Neural cell (in vitro differentiated cells): ENCODE measurements at regions not wholly inside any gene's neighbourhood (a gene's known extent, or its start where the extent isn't known, plus 50 kb on each side); places are given as distances from the start of the nearest gene placed in this dataset.

ENCODE experiments used
- H2AFZ ChIP-seq: fragments of 200-600, 300-800 bp; sonication (generic), shearing (Covaris generic); 2 replicates; pipeline ENCODE4 v1.6.0; 2014; ENCODE audit warnings: low read depth, mild to moderate bottlenecking, antibody characterized with exemption, low read length, moderate library complexity
- H3F3A ChIP-seq: fragments of 200-600 bp; shearing (Covaris generic); 2 replicates; pipeline ENCODE4 v1.6.1; 2016; ENCODE audit warnings: mild to moderate bottlenecking, moderate library complexity, mixed read lengths, antibody characterized with exemption, low read length; ENCODE audit not compliant: insufficient read depth, poor library complexity, severe bottlenecking
- H3K27ac ChIP-seq: fragments of 200-600, 300-800 bp; sonication (generic), shearing (Covaris generic); 2 replicates; pipeline ENCODE4 v1.5.1; 2014; ENCODE audit warnings: mild to moderate bottlenecking, low read length, moderate library complexity
- H3K27me3 ChIP-seq: fragments of 300-800, 200-600 bp; sonication (generic), shearing (Covaris generic); 2 replicates; pipeline ENCODE4 v1.6.0; 2014; ENCODE audit warnings: mild to moderate bottlenecking, low read depth, low read length, moderate library complexity; ENCODE audit not compliant: insufficient read depth
- H3K36me3 ChIP-seq: fragments of 300-800, 200-600 bp; sonication (generic), shearing (Covaris generic); 2 replicates; pipeline ENCODE4 v1.5.1; 2014; ENCODE audit warnings: mild to moderate bottlenecking, antibody characterized with exemption, low read length, moderate library complexity; ENCODE audit not compliant: insufficient read depth
- H3K4me2 ChIP-seq: fragments of 300-800, 200-600 bp; sonication (generic), shearing (Covaris generic); 2 replicates; pipeline ENCODE4 v1.6.0; 2014; ENCODE audit warnings: mild to moderate bottlenecking, low read length
- H3K4me3 ChIP-seq: fragments of 300-800, 200-600 bp; sonication (generic), shearing (Covaris generic); 2 replicates; pipeline ENCODE4 v1.5.1; 2014; ENCODE audit warnings: mild to moderate bottlenecking, low read length, moderate library complexity
- H3K79me2 ChIP-seq: fragments of 200-600 bp; shearing (Covaris generic); replicated peaks from 2 replicates; pipeline ENCODE4 v1.6.0; 2014; ENCODE audit warnings: mild to moderate bottlenecking, low read length, moderate library complexity; ENCODE audit not compliant: insufficient read depth
- H3K9ac ChIP-seq: fragments of 300-800, 200-600 bp; sonication (generic), shearing (Covaris generic); 2 replicates; pipeline ENCODE4 v1.6.1; 2016; ENCODE audit warnings: mild to moderate bottlenecking, low read length, mixed read lengths
- H3K9me2 ChIP-seq: fragments of 200-600 bp; shearing (Covaris generic); 2 replicates; pipeline ENCODE4 v1.6.1; 2016; ENCODE audit warnings: mild to moderate bottlenecking, low read length, mixed read lengths; ENCODE audit not compliant: insufficient read depth
- H3K9me3 ChIP-seq: fragments of 200-600, 300-800 bp; sonication (generic), shearing (Covaris generic); 2 replicates; pipeline ENCODE4 v1.6.1; 2016; ENCODE audit warnings: mild to moderate bottlenecking, mixed run types, low read length, moderate library complexity, mixed read lengths
- H4K20me1 ChIP-seq: fragments of 200-600 bp; shearing (Covaris generic); 2 replicates; pipeline ENCODE4 v1.6.1; 2016; ENCODE audit warnings: mild to moderate bottlenecking, mixed run types; ENCODE audit not compliant: insufficient read depth
- EP300 ChIP-seq: fragments of 450-650 bp; conservative IDR thresholded peaks from 2 replicates; pipeline ENCODE4 v1.6.1; 2014; ENCODE audit warnings: antibody characterized with exemption, mild to moderate bottlenecking, moderate library complexity; ENCODE audit not compliant: poor library complexity, severe bottlenecking
- EZH2 ChIP-seq: fragments of 200-600, 300-800 bp; shearing (Covaris generic), sonication (generic); IDR thresholded peaks from 2 replicates; pipeline ENCODE4 v1.6.1; 2014; ENCODE audit warnings: antibody characterized with exemption, low read length, borderline replicate concordance, mild to moderate bottlenecking; ENCODE audit not compliant: insufficient read depth, poor library complexity, severe bottlenecking
- MXI1 ChIP-seq: fragments of 450-650 bp; conservative IDR thresholded peaks from 2 replicates; pipeline ENCODE4 v1.6.1; 2014; ENCODE audit warnings: antibody characterized with exemption, mild to moderate bottlenecking; ENCODE audit not compliant: poor library complexity, severe bottlenecking
- POLR2AphosphoS5 ChIP-seq: IDR thresholded peaks from 2 replicates; pipeline ENCODE4 v1.6.1; 2012
- RAD21 ChIP-seq: fragments of 450-650 bp; conservative IDR thresholded peaks from 2 replicates; pipeline ENCODE4 v1.6.1; 2014; ENCODE audit warnings: antibody characterized with exemption, mild to moderate bottlenecking, moderate library complexity
- REST ChIP-seq: IDR thresholded peaks from 2 replicates; pipeline ENCODE4 v1.6.1; 2012; ENCODE audit warnings: borderline replicate concordance
- SMC3 ChIP-seq: fragments of 450-650 bp; conservative IDR thresholded peaks from 2 replicates; pipeline ENCODE4 v1.6.1; 2014; ENCODE audit warnings: antibody characterized with exemption, mild to moderate bottlenecking, moderate library complexity; ENCODE audit not compliant: poor library complexity
- TAF1 ChIP-seq: IDR thresholded peaks from 2 replicates; pipeline ENCODE4 v1.6.1; 2012; ENCODE audit warnings: low read depth
- TF ChIP-seq, protein P1 (sequence below): fragments of 450-650 bp; IDR thresholded peaks from 2 replicates; pipeline ENCODE4 v1.5.1; 2014; ENCODE audit warnings: antibody characterized with exemption, mild to moderate bottlenecking, moderate library complexity; ENCODE audit not compliant: poor library complexity, severe bottlenecking

DNA sequence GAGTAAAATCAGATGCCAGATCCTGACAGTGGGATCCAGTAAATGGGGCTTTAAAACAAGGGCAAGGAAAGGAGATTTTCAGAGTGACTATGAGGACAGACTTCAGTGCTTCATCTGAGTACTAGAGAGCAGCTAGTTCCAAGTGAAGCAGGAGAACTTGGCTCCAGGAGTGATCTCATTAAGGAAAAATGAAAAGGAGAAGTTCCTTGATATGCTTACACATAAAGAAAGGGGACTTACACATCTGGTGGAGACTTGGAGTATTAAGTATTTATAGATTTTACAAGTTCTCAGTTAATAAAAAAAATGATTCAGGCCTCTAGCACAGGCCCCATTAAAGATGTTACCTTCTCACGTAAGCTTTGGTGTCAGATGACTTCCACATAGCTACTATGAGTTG lies 105.8 kb downstream of the ICOS start:
- Histone ChIP-seq H2AFZ (no peak overlapping the region), H3K9me2 (no peaks in the 10 kb centered on the region), H3K4me3 (no peak overlapping the region), H4K20me1 (no peaks in the 10 kb centered on the region), H3K36me3 (no peaks in the 10 kb centered on the region), H3K27me3 (no peaks in the 10 kb centered on the region), H3K4me2 (no peak overlapping the region), H3K27ac (no peak overlapping the region), H3F3A (no peaks in the 10 kb centered on the region), H3K9ac (no peak overlapping the region), H3K9me3 (no peaks in the 10 kb centered on the region), H3K79me2 (no peaks in the 10 kb centered on the region)
- TF ChIP-seq POLR2AphosphoS5 (no peak), RAD21 (no peak), SMC3 (no peak), MXI1 (no peak), EP300 (no peak), EZH2 (no peak), TAF1 (no peak), REST (no peak)
- TF ChIP-seq, protein P1, sequence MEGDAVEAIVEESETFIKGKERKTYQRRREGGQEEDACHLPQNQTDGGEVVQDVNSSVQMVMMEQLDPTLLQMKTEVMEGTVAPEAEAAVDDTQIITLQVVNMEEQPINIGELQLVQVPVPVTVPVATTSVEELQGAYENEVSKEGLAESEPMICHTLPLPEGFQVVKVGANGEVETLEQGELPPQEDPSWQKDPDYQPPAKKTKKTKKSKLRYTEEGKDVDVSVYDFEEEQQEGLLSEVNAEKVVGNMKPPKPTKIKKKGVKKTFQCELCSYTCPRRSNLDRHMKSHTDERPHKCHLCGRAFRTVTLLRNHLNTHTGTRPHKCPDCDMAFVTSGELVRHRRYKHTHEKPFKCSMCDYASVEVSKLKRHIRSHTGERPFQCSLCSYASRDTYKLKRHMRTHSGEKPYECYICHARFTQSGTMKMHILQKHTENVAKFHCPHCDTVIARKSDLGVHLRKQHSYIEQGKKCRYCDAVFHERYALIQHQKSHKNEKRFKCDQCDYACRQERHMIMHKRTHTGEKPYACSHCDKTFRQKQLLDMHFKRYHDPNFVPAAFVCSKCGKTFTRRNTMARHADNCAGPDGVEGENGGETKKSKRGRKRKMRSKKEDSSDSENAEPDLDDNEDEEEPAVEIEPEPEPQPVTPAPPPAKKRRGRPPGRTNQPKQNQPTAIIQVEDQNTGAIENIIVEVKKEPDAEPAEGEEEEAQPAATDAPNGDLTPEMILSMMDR: no peak

GRCh38 chr2:204046145-204046544 lies 109.6 kb downstream of the ICOS start:
- Histone ChIP-seq H3K9ac (no peak overlapping the region), H3F3A (no peaks in the 10 kb centered on the region), H3K9me3 (no peaks in the 10 kb centered on the region), H3K27ac (no peak overlapping the region), H3K79me2 (no peaks in the 10 kb centered on the region), H3K27me3 (no peaks in the 10 kb centered on the region), H4K20me1 (no peaks in the 10 kb centered on the region), H3K4me2 (no peak overlapping the region), H3K4me3 (no peak overlapping the region), H3K36me3 (no peaks in the 10 kb centered on the region), H3K9me2 (no peaks in the 10 kb centered on the region), H2AFZ (no peak overlapping the region)
- TF ChIP-seq REST: no peak
- peak; percentile 70 for TF ChIP-seq EP300
- TF ChIP-seq, protein P1: no peak
- peak; percentile 15 for TF ChIP-seq POLR2AphosphoS5
